ENCODE measurements at regions not wholly inside any gene's neighbourhood (a gene's known extent, or its start where the extent isn't known, plus 50 kb on each side); places are given as distances from the start of the nearest gene placed in this dataset.
"Not testable (repeated sequence)": the region's sequence is repeated elsewhere in the genome, so short reads cannot be mapped to it uniquely, and the experiment has no call there.

DNA sequence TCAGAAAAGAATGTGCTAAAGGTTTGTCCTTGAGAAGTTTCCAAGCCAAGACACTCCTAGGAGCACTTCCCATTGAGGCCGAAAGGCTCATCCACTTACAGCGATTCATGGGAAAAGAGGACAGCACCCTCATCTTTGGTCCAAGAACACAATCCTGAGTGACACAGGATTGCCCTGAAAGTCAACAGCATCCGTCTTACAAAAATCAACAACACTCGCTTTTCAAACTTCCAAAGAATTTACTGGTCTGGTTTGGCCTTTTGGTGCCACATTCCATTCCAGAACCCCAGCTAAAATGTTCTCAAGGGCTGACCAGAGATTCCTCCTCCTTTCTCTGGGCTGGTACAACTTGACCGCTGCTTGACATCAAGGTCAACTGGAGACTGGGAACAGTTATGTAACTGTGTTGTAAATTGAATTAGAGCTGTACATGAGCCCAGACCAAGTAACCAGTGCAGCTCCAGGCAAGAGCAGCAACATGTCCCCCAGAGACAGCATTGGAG is 415.8 kb upstream of the PIK3R1 start:
- dilution Hi-C loops (cut with MboI; ENCODE audit: extremely low pct_ligation_motif_present, low sequenced_read_pairs), result no loop called here
- peaks cover 3% of the 10 kb centered on the region for H3K4me1 ChIP-seq (ENCODE audit: control insufficient read depth, extremely low read depth, insufficient read depth, low read length)
- no peak overlapping the region for H3K4me3 ChIP-seq (ENCODE audit: control insufficient read depth in 2 of 3, extremely low read depth in 1 of 3, insufficient read depth in 2 of 3, low read depth in 1 of 3, low read length in 3 of 3)
- no peak overlapping the region for H3K9ac ChIP-seq (ENCODE audit: control insufficient read depth, extremely low read depth, insufficient read depth, low read length)
- H3K27me3 ChIP-seq (ENCODE audit: control insufficient read depth, extremely low read depth, insufficient read depth, low read length), result no peaks in the 10 kb centered on the region
- H2AFZ ChIP-seq (ENCODE audit: control insufficient read depth, low read length), result no peak overlapping the region
- H4K20me1 ChIP-seq (ENCODE audit: control insufficient read depth, extremely low read depth, insufficient read depth, low read length), result no peaks in the 10 kb centered on the region
- no peaks in the 10 kb centered on the region for H3K79me2 ChIP-seq (ENCODE audit: control insufficient read depth, insufficient read depth, low read length)
- no peak overlapping the region for H3K27ac ChIP-seq (ENCODE audit: control insufficient read depth, insufficient read depth, low read length)
- H3K4me2 ChIP-seq (ENCODE audit: control insufficient read depth, extremely low read depth, insufficient read depth, low read depth, low read length), result no peak overlapping the region
- no peaks in the 10 kb centered on the region for H3K9me3 ChIP-seq (ENCODE audit: control insufficient read depth, low read depth, low read length)
- no peaks in the 10 kb centered on the region for H3K9me1 ChIP-seq (ENCODE audit: control insufficient read depth, extremely low read depth, insufficient read depth, low read length)
- H3K36me3 ChIP-seq (ENCODE audit: control insufficient read depth in 2 of 2, extremely low read depth in 1 of 2, insufficient read depth in 2 of 2, low read length in 2 of 2), result no peaks in the 10 kb centered on the region
- DNase-seq (ENCODE audit: low read depth, low spot score) (no peak), FAIRE-seq (no peak)
- TF ChIP-seq, protein P1, sequence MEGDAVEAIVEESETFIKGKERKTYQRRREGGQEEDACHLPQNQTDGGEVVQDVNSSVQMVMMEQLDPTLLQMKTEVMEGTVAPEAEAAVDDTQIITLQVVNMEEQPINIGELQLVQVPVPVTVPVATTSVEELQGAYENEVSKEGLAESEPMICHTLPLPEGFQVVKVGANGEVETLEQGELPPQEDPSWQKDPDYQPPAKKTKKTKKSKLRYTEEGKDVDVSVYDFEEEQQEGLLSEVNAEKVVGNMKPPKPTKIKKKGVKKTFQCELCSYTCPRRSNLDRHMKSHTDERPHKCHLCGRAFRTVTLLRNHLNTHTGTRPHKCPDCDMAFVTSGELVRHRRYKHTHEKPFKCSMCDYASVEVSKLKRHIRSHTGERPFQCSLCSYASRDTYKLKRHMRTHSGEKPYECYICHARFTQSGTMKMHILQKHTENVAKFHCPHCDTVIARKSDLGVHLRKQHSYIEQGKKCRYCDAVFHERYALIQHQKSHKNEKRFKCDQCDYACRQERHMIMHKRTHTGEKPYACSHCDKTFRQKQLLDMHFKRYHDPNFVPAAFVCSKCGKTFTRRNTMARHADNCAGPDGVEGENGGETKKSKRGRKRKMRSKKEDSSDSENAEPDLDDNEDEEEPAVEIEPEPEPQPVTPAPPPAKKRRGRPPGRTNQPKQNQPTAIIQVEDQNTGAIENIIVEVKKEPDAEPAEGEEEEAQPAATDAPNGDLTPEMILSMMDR (optimal IDR thresholded peaks at IDR 0.05 in 1 of 3, IDR thresholded peaks at IDR 0.05 in 1 of 3, conservative IDR thresholded peaks at IDR 0.05 in 1 of 3; ENCODE audit: extremely low read depth in 1 of 3, insufficient read depth in 2 of 3, low read length in 3 of 3), result no peak

DNA sequence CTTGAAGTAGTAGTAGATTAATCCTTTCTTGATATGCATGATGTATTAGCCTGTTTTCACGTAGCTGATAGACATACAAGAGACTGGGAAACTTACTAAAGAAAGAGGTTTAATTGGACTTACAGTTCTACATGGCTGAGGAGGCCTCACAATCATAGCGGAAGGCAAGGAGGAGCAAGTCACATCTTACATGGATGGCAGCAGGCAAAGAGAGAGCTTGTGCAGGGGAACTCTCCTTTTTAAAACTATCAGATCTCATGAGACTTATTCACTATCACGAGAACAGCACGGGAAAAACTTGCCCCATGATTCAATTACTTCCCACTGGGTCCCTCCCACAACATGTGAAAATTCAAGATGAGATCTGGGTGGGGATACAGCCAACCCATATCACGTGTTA is 417.1 kb upstream of the PIK3R1 start:
- dilution Hi-C loops (cut with MboI; ENCODE audit: extremely low pct_ligation_motif_present, low sequenced_read_pairs), result not testable (repeated sequence)

DNA sequence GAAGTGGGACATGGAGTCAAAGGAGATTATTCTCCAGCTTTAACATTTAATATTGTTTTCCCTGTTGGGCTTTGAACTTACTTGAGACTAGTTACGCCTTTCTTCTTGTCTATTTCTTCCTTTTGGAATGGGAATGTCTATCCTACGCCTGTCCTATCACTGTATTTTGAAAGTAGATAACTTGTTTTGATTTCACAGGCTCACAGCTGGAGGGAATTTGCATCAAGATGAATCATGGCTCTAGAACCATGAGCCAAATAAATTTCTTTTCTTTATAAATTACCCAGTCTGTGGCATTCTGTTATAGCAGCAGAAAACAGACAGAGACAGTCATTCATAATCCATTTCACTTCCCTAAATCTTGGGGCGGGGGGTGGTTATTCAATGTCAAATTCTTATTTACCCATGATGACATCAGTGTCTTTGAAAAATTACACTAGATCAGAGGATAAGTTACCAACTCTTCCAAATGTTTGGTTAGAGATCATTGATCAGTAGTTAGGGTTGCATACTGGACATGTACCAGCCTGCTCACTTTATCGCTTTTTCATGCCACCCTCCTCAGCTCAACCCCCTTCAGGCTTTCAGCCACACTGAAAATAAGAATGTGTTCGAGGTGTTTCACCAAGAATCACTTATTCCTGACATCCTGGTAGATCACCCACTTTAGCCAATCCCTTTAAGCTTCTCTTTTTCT is 419.6 kb upstream of the PIK3R1 start:
- Histone ChIP-seq H3K27ac (ENCODE audit: control insufficient read depth, insufficient read depth, low read length) (no peak overlapping the region), H2AFZ (ENCODE audit: control insufficient read depth, low read length) (peak overlapping the region; percentile 17), H3K9me1 (ENCODE audit: control insufficient read depth, extremely low read depth, insufficient read depth, low read length) (no peaks in the 10 kb centered on the region), H3K4me1 (ENCODE audit: control insufficient read depth, extremely low read depth, insufficient read depth, low read length) (peaks cover 3% of the 10 kb centered on the region), H3K9ac (ENCODE audit: control insufficient read depth, extremely low read depth, insufficient read depth, low read length) (no peak overlapping the region), H3K4me2 (ENCODE audit: control insufficient read depth, extremely low read depth, insufficient read depth, low read depth, low read length) (no peak overlapping the region), H3K4me3 (ENCODE audit: control insufficient read depth in 2 of 3, extremely low read depth in 1 of 3, insufficient read depth in 2 of 3, low read depth in 1 of 3, low read length in 3 of 3) (no peak overlapping the region), H4K20me1 (ENCODE audit: control insufficient read depth, extremely low read depth, insufficient read depth, low read length) (no peaks in the 10 kb centered on the region), H3K79me2 (ENCODE audit: control insufficient read depth, insufficient read depth, low read length) (no peaks in the 10 kb centered on the region), H3K9me3 (ENCODE audit: control insufficient read depth, low read depth, low read length) (no peaks in the 10 kb centered on the region), H3K27me3 (ENCODE audit: control insufficient read depth, extremely low read depth, insufficient read depth, low read length) (no peaks in the 10 kb centered on the region), H3K36me3 (ENCODE audit: control insufficient read depth in 2 of 2, extremely low read depth in 1 of 2, insufficient read depth in 2 of 2, low read length in 2 of 2) (no peaks in the 10 kb centered on the region)
- TF ChIP-seq EZH2 (IDR thresholded peaks at IDR 0.05; ENCODE audit: low read length), result no peak
- TF ChIP-seq, protein P1 (optimal IDR thresholded peaks at IDR 0.05 in 1 of 3, IDR thresholded peaks at IDR 0.05 in 1 of 3, conservative IDR thresholded peaks at IDR 0.05 in 1 of 3; ENCODE audit: extremely low read depth in 1 of 3, insufficient read depth in 2 of 3, low read length in 3 of 3), result no peak
- dilution Hi-C loops (cut with MboI; ENCODE audit: extremely low pct_ligation_motif_present, low sequenced_read_pairs), result no loop called here
- DNase-seq (ENCODE audit: low read depth, low spot score) (no peak), FAIRE-seq (no peak)

More for the DNA sequence above, 417.1 kb upstream of the PIK3R1 start:
- FAIRE-seq; H3K9ac ChIP-seq (ENCODE audit: control insufficient read depth, extremely low read depth, insufficient read depth, low read length); H3K27ac ChIP-seq (ENCODE audit: control insufficient read depth, insufficient read depth, low read length); H3K4me3 ChIP-seq (ENCODE audit: control insufficient read depth in 2 of 3, extremely low read depth in 1 of 3, insufficient read depth in 2 of 3, low read depth in 1 of 3, low read length in 3 of 3); H3K9me1 ChIP-seq (ENCODE audit: control insufficient read depth, extremely low read depth, insufficient read depth, low read length); H3K79me2 ChIP-seq (ENCODE audit: control insufficient read depth, insufficient read depth, low read length); H3K4me1 ChIP-seq (ENCODE audit: control insufficient read depth, extremely low read depth, insufficient read depth, low read length); H3K9me3 ChIP-seq (ENCODE audit: control insufficient read depth, low read depth, low read length); DNase-seq (ENCODE audit: low read depth, low spot score); H3K36me3 ChIP-seq (ENCODE audit: control insufficient read depth in 2 of 2, extremely low read depth in 1 of 2, insufficient read depth in 2 of 2, low read length in 2 of 2); H3K4me2 ChIP-seq (ENCODE audit: control insufficient read depth, extremely low read depth, insufficient read depth, low read depth, low read length); H4K20me1 ChIP-seq (ENCODE audit: control insufficient read depth, extremely low read depth, insufficient read depth, low read length); H3K27me3 ChIP-seq (ENCODE audit: control insufficient read depth, extremely low read depth, insufficient read depth, low read length); H2AFZ ChIP-seq (ENCODE audit: control insufficient read depth, low read length): not testable (repeated sequence)
